ENCODE measurements at regions not wholly inside any gene's neighbourhood (a gene's known extent, or its start where the extent isn't known, plus 50 kb on each side); places are given as distances from the start of the nearest gene placed in this dataset.
"Not testable (repeated sequence)": the region's sequence is repeated elsewhere in the genome, so short reads cannot be mapped to it uniquely, and the experiment has no call there.

DNA sequence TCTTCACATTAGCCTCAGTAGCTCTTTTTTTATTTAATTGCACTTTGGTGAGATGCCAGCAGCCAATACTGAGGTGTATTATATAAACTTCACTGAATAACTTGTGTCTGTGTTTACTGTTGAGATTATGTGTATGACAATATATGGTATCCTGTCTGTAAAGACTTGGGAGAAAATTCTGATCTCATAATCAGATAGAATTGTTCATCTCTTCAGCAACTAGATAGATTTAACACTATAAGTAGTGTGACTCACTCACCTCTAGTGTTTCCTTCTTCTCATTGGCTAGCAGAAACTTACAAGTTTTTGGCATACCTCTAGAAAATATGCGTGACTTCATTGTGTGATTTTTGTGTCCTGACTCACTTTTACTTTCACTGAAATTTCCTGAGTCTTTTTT lies 67.6 kb upstream of the TGFBR2 start:
- DNase-seq (ENCODE audit: low read depth in 4 of 4, low spot score in 3 of 4) = no peak

GRCh38 chr3:30539206-30539605 lies 67.2 kb upstream of the TGFBR2 start:
- DNase-seq (ENCODE audit: low read depth in 4 of 4, low spot score in 3 of 4) = peak in 1 of 4 donors; percentile 46

- no peak for DNase-seq (ENCODE audit: low read depth in 4 of 4, low spot score in 3 of 4)
These were observed 66.6 kb upstream of the TGFBR2 start for GRCh38 chr3:30539772-30540171.

DNA sequence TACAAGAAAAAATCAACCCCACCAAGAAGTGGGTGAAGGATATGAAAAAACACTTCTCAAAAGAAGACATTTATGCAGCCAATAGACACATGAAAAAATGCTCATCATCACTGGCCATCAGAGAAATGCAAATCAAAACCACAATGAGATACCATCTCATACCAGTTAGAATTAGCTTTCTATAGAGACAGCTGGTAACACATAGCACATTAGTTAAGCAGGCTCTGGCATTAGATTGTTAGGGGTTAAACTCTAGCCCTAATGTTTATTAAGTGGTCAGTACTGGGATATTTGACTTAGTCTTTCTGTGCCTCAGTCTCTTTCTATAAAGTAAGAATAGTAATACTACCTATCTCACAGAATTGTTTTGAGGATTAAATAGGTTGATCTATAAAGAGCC lies 65.2 kb upstream of the TGFBR2 start:
- DNase-seq (ENCODE audit: low read depth in 4 of 4, low spot score in 3 of 4) = not testable (repeated sequence)

- DNase-seq (ENCODE audit: low read depth in 4 of 4, low spot score in 3 of 4) = no peak
These were observed 63.5 kb upstream of the TGFBR2 start for GRCh38 chr3:30542897-30543296.

DNA sequence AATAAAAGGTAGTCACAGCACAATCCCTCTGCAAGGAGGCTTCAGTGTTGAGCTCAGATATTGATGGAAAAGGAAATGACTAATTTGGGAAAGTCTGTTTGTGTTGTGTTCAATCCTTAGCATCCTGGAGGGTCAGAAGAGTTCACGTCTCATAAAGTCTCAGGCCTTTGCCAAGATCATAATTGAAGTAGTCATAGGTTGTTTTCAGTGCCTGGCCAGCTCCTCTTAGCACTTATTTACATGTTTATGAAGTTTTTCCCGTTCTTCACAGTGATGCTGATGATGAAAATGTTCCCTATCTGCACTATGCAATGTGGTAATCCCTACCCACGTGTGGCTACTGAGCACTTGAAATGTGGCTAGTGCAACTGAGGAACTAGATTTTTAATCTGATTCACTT lies 61.6 kb upstream of the TGFBR2 start:
- DNase-seq (ENCODE audit: low read depth in 4 of 4, low spot score in 3 of 4) = no peak

DNA sequence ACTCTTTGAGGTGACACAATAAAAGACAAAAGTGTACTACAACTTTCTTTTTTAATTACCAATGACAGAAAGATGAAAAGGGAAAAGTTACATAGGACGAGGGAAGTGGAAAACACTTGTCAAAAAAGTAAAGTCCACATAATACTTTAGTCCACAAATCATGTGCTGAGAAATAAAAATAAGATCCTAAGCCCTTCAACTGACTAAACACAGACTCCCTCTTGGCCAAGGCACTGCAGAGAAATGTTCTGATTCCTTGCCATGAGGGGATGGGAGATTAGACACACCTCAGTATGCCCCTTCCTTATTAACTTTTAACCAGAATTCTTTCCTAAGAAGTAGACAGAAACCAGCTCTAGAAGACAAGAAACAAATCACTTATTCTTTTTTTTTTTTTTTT lies 59.5 kb upstream of the TGFBR2 start:
- no peak for DNase-seq (ENCODE audit: low read depth in 4 of 4, low spot score in 3 of 4)

DNA sequence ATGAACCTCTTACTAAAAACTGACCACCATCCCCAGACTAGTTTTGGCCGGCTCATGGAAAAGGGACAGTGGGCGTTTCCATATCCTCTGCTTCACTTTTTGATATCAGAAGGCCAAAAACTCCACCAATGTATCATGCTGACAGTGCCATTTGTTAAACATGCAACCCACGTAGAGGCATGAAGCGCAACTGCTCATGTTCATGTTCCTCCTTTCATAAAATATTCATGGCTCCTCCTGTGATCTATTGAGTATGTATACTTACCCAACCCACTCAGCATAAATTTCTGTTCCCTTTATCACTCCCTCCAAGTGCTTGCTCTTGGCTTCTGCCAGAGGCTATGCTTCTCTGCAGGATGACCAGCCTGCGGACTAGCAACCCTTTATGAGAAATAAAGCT lies 58.7 kb upstream of the TGFBR2 start:
- no peak for DNase-seq (ENCODE audit: low read depth in 4 of 4, low spot score in 3 of 4)

DNA sequence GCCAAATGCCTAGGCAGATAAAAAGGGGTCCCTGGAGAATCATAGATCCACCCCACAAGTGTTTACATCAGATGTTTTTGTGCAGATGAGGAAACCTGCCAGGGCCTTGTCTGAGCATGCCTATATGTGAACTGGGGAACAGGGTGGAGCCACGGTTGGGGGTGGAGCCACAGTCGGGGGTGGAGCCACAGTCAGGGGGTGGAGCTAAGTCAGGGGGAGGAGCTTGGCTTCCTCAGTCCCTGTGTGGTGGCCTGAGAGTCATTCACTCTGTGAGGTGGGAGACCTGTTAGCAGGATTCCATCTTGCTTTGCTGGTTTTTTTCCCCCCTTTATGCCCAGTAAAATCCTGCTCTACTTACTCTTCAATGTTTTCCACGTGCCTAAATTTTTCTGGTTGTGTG lies 57.8 kb upstream of the TGFBR2 start:
- no peak for DNase-seq (ENCODE audit: low read depth in 4 of 4, low spot score in 3 of 4)

DNA sequence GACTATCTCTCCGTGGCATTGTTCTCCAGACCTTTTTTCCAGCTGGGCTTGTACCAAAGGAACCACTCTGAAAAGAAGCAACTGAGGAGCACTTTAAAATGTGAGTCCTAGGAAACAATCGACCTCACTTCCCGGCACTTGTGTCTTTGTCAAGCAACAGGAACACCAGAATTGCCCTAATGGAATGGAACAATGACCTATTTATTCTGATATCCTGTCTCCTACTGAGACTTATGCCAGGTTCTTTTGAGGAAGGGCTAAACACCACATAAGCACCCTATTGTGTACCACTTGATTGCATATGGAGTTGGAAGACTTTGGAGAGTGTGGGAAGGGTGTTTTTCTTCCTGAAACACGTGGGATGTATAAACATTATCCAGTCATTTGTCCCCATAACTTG lies 56.8 kb upstream of the TGFBR2 start:
- DNase-seq (ENCODE audit: low read depth in 4 of 4, low spot score in 3 of 4) = no peak

DNA sequence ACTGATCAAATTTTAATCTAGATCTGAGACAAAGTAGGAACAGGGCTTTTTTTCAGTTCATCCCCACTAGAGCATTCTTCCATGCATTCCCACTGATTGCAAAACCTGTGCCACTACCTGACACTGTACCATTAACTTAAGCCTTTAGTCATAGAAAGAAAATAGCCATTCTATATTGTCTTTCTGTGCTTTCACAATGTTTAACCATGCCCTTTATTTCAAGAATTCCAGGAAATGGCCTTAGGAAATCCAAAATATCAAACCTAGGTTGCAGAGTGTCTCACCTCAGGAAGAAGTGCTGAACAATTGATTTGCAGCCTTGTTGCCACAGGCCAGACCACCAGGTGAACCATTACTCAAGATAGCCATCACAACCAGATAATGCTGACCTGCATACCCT lies 56.2 kb upstream of the TGFBR2 start:
- no peak for DNase-seq (ENCODE audit: low read depth in 4 of 4, low spot score in 3 of 4)

DNA sequence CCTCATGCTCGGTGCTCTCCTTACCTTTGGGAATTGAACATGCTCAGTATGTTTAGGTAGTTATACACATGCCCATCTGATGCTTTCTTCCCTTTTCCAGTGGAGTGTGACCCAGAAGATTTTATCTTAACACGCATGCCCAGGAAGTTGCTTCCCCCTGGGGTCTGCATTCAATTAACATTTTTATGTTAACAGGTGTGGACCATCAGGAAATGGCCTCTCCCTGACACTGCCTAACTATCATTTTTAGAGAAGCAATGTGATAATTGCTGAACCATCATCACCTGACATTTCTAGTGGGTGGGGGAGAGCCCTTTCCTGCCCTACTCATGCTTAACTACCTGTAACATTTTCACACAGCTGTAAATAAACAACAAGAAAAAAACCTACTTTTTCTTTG lies 55.1 kb upstream of the TGFBR2 start:
- peak in 1 of 4 donors; percentile 17 for DNase-seq (ENCODE audit: low read depth in 4 of 4, low spot score in 3 of 4)

DNA sequence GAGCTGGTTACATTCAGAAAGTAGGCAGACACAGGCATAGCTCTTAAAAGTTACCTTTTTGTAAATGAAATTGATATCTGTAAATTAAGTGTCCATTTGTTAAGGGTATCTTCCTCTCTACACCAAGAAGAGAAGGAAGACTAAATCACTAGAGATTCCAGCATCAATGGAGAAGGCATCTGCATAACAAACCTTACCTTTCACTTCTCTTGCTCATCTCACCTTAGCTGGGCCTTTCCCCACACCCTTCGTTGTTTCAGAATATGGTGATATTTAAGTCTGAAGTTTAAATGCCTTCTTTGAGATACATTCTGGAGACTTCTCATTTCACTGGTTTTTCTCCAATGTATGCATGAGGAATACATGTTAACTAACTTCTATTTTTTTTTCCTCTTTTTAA lies 54.5 kb upstream of the TGFBR2 start:
- DNase-seq (ENCODE audit: low read depth in 4 of 4, low spot score in 3 of 4) = no peak

DNA sequence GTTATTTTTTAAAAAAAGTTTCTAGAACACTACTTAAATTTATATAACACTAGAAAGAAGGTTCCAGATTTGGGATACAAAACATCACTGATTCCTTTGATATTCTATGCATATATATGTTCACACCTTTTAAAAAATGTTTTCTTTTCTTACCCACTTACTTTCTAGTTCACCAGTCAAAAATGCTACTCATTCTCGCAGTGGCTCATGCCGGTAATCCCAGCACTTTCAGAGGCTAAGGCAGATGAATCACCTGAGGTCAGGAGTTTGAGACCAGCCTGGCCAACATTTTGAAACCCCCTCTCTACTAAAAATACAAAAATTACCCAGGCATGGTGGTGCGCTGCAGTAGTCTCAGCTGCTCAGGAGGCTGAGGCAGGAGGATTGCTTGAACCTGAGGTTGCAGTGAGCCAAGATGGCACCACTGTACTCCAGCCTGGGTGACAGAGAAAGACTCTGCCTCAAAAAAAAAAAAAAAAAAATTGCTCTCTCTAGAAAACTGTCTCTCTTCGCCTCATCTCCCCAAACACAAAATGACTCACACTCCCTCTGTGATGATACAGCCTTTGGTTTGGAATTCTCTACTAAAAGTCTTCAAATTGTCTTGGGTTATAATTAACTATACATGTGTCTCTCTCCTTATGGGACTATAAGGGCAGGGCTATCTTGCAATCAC lies 52.6 kb upstream of the TGFBR2 start:
- DNase-seq (ENCODE audit: low read depth in 4 of 4, low spot score in 3 of 4) = no peak

GRCh38 chr3:30554317-30554690 lies 52.1 kb upstream of the TGFBR2 start:
- no peak for DNase-seq (ENCODE audit: low read depth in 4 of 4, low spot score in 3 of 4)

DNA sequence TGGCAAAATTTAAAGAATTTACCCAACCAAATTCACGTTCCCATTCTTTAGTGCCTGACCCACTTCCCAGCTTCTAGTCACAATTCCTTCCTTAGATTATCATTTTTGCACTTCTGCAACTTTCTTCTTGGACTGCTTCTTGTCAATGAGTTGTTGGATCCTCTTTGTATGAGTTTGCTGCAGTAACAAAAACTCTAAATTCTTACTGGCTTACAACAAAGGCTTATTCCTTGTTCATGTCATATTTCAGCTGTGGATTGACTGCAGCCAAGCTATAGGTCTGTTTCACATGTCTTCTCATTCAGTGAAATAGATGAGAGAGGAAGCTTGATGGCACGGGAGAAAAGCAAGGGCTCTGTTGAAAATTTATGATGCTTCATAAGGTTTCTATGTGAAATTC lies 50.4 kb upstream of the TGFBR2 start:
- no peak for DNase-seq (ENCODE audit: low read depth in 4 of 4, low spot score in 3 of 4)
